ENCODE measurements at regions not wholly inside any gene's neighbourhood (a gene's known extent, or its start where the extent isn't known, plus 50 kb on each side); places are given as distances from the start of the nearest gene placed in this dataset.

DNA sequence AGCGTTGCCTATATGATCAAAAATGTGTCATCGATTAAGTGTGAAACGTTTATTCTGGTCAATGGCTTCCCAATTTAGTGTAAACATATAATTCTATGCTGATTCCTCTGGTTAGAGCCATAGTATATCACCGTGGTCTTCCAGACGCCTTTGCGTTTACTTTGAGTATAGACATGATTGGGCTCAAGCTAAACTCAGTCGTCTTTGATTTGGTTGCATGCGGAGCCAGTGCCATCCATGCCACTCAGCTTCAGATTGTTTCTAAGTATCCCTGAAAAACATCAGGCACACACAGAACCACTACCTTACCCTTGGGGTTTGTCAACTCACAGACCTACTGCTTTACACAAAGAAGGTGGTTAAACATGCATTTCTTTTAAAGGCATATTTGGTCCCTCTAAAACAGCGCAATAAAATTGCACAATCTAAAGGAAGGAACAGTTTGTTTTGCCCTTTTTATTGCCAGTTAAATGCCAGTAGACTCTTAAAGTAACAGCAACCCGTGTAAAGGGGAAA is 273.6 kb upstream of the KLF6 start:
- DNase-seq (ENCODE audit: low read depth in 4 of 6, low spot score in 6 of 6) = no peak
- Histone ChIP-seq H3K27me3 (ENCODE audit: control insufficient read depth, insufficient read depth, low read length) (no peaks in the 10 kb centered on the region), H3K27ac (ENCODE audit: low read depth, low read length) (no peak overlapping the region), H3K4me1 (ENCODE audit: control insufficient read depth, insufficient read depth, low read length) (no peaks in the 10 kb centered on the region), H3K4me3 (ENCODE audit: low read depth, low read length) (no peak overlapping the region), H3K36me3 (ENCODE audit: control insufficient read depth, insufficient read depth, low read length) (no peaks in the 10 kb centered on the region), H3K9me3 (ENCODE audit: control insufficient read depth, insufficient read depth, low read length) (no peaks in the 10 kb centered on the region)
- 98% methylated on average over 6 of the region's 10 CpGs for WGBS (ENCODE audit: insufficient coverage)

DNA sequence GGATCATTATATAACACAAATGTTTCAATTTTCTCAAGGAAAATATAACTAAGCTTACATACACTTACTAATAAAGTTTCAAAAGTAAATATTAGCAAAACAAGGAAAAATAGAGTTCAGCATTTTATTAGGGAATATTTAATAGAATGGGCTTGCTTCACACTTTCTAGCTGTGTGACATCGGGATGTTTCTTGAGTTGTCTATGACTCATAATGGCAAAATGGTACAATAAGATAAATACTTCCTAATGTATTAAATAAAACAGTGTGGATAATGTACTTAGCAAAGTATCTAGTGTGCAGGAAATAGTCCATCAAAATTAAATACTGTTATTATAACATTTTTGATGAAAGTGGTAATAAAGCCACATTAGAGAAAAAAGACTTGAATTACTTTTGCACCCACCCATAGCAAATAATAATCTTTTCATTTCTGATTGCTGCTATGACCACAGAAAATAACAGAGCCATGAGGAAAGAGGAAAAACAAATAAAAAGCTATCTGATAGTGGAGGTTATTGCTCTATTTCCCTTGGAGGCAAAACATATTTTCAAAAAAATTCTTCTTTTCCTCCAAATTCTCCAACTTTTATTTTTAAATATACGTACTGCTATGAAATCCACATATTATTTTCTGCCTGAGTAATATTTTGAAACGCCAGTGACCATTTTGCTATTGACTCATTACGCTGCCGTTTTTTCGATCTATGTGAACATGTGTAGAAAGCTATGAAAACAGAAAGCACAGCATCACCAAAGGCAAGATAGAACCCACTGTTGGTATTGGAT is 272.9 kb upstream of the KLF6 start:
- no peak overlapping the region for H3K4me3 ChIP-seq (ENCODE audit: low read depth, low read length)
- DNase-seq (ENCODE audit: low read depth in 4 of 6, low spot score in 6 of 6) = no peak
- no peaks in the 10 kb centered on the region for H3K27me3 ChIP-seq (ENCODE audit: control insufficient read depth, insufficient read depth, low read length)
- no peak overlapping the region for H3K27ac ChIP-seq (ENCODE audit: low read depth, low read length)
- H3K4me1 ChIP-seq (ENCODE audit: control insufficient read depth, insufficient read depth, low read length) = no peaks in the 10 kb centered on the region
- no CpG with 5 or more reads among the region's 6 CpGs for WGBS (ENCODE audit: insufficient coverage)
- no peaks in the 10 kb centered on the region for H3K9me3 ChIP-seq (ENCODE audit: control insufficient read depth, insufficient read depth, low read length)
- no peaks in the 10 kb centered on the region for H3K36me3 ChIP-seq (ENCODE audit: control insufficient read depth, insufficient read depth, low read length)

DNA sequence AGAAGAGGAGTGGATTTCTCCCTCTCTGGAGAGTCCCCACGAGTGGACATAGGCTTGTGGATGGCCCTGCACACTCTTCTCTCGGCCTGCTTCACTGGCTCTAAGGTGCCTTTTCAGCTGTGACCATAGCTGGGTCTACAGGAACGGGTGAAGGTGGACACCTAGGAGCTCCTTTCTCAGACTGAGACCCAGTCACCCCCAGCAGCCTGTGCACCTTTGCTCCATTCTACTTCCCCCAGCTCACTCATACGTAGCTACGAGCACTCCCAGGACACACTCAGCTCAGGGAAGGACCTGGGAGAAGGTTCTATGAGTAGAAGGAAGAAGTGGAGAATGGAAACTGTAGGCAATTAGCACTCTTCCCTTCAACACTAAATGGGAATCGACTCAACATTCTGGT is 272.0 kb upstream of the KLF6 start:
- Histone ChIP-seq H3K9me3 (ENCODE audit: control insufficient read depth, insufficient read depth, low read length) (no peaks in the 10 kb centered on the region), H3K36me3 (ENCODE audit: control insufficient read depth, insufficient read depth, low read length) (no peaks in the 10 kb centered on the region), H3K4me3 (ENCODE audit: low read depth, low read length) (no peak overlapping the region), H3K27ac (ENCODE audit: low read depth, low read length) (no peak overlapping the region), H3K4me1 (ENCODE audit: control insufficient read depth, insufficient read depth, low read length) (no peaks in the 10 kb centered on the region), H3K27me3 (ENCODE audit: control insufficient read depth, insufficient read depth, low read length) (no peaks in the 10 kb centered on the region)
- no peak for DNase-seq (ENCODE audit: low read depth in 4 of 6, low spot score in 6 of 6)
- WGBS (ENCODE audit: insufficient coverage) = 83% methylated on average over 3 of the region's 6 CpGs

DNA sequence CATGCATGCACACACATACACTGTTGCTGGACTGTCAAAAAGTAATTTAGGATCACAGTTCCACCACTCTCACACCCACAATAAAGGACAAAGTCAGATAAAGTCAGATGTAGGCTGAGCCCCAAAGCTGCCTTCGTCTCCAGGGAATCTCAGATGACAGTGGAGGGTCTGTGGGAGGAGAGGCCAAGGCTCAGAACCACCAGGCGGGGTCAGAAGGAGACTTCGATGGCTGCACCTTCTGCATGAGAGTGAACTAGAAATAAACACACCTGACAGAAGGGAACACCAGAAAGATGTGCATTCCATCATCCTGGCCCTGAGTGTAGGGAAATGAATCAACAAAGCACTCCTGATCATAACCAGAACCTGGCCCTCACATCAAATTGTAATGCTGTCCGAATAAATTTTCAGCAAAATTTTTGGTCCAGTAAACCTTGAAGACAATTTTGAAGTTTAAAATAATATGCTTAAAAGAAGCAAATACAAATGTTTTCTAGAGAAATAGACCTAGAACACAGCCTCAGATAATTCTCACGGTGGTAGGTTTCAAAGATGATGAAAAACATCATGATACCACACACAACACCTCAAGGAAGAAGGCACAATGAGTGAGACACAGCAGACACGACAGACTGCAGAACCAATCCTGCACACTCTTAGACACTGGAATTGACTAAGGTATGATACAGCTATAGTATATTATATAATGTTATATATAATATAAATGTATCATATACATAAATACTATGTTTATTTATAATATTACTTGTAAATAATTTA is 269.8 kb upstream of the KLF6 start:
- H3K27me3 ChIP-seq (ENCODE audit: control insufficient read depth, insufficient read depth, low read length) = no peaks in the 10 kb centered on the region
- H3K27ac ChIP-seq (ENCODE audit: low read depth, low read length) = no peak overlapping the region
- no peaks in the 10 kb centered on the region for H3K4me1 ChIP-seq (ENCODE audit: control insufficient read depth, insufficient read depth, low read length)
- no peaks in the 10 kb centered on the region for H3K9me3 ChIP-seq (ENCODE audit: control insufficient read depth, insufficient read depth, low read length)
- WGBS (ENCODE audit: insufficient coverage) = 100% methylated on average over 1 of the region's 6 CpGs
- no peaks in the 10 kb centered on the region for H3K36me3 ChIP-seq (ENCODE audit: control insufficient read depth, insufficient read depth, low read length)
- no peak for DNase-seq (ENCODE audit: low read depth in 4 of 6, low spot score in 6 of 6)
- H3K4me3 ChIP-seq (ENCODE audit: low read depth, low read length) = no peak overlapping the region

DNA sequence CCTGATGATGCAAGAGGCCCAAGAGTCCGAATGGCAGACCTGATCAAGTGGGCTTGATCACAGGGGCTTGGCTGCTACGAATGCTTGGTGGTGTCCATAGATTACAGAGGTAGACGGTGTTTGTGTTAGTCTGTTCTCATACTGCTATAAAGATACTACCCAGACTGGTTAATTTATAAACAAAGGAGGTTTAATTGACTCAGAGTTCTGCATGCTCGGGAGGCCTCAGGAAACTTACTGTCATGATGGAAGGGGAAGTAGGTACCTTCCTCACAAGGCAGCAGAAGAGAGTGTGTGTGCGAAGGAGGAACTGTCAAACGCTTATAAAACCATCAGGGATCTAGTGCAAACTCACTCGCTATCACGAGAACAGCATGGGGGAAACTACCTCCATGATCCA is 268.9 kb upstream of the KLF6 start:
- Histone ChIP-seq H3K27me3 (ENCODE audit: control insufficient read depth, insufficient read depth, low read length) (no peaks in the 10 kb centered on the region), H3K9me3 (ENCODE audit: control insufficient read depth, insufficient read depth, low read length) (no peaks in the 10 kb centered on the region), H3K36me3 (ENCODE audit: control insufficient read depth, insufficient read depth, low read length) (no peaks in the 10 kb centered on the region), H3K27ac (ENCODE audit: low read depth, low read length) (no peak overlapping the region), H3K4me1 (ENCODE audit: control insufficient read depth, insufficient read depth, low read length) (no peaks in the 10 kb centered on the region), H3K4me3 (ENCODE audit: low read depth, low read length) (no peak overlapping the region)
- no peak for DNase-seq (ENCODE audit: low read depth in 4 of 6, low spot score in 6 of 6)
- 100% methylated on average over 1 of the region's 8 CpGs for WGBS (ENCODE audit: insufficient coverage)

DNA sequence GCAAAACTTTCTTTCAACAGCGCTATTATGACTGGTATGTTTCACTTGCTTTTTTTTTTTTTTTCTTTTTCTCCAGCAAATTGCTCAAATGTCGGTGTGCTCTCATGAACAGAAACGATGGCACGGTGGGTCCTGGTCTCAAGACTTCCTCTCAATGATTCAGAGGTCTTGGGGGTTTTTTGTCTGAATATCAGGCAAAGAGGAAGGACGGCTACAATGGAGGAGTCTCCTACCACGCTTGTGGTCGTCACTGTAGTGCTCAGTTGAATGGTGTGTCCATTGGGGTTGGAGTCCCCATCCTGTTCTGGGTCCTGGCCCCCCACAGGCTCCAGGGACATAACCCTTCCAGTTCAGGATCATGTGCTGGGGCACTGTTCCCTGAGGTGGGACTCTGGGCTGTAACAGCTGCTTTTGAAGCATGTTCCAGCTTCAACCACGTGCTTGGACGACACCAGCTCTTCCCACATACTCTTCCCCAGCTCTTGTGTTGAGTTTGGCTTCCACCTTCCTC is 266.7 kb upstream of the KLF6 start:
- Histone ChIP-seq H3K4me1 (ENCODE audit: control insufficient read depth, insufficient read depth, low read length) (no peaks in the 10 kb centered on the region), H3K36me3 (ENCODE audit: control insufficient read depth, insufficient read depth, low read length) (no peaks in the 10 kb centered on the region), H3K27me3 (ENCODE audit: control insufficient read depth, insufficient read depth, low read length) (no peaks in the 10 kb centered on the region), H3K9me3 (ENCODE audit: control insufficient read depth, insufficient read depth, low read length) (no peaks in the 10 kb centered on the region), H3K27ac (ENCODE audit: low read depth, low read length) (peak overlapping the region; percentile 75), H3K4me3 (ENCODE audit: low read depth, low read length) (no peak overlapping the region)
- no peak for DNase-seq (ENCODE audit: low read depth in 4 of 6, low spot score in 6 of 6)
- 85% methylated on average over 5 of the region's 9 CpGs for WGBS (ENCODE audit: insufficient coverage)

DNA sequence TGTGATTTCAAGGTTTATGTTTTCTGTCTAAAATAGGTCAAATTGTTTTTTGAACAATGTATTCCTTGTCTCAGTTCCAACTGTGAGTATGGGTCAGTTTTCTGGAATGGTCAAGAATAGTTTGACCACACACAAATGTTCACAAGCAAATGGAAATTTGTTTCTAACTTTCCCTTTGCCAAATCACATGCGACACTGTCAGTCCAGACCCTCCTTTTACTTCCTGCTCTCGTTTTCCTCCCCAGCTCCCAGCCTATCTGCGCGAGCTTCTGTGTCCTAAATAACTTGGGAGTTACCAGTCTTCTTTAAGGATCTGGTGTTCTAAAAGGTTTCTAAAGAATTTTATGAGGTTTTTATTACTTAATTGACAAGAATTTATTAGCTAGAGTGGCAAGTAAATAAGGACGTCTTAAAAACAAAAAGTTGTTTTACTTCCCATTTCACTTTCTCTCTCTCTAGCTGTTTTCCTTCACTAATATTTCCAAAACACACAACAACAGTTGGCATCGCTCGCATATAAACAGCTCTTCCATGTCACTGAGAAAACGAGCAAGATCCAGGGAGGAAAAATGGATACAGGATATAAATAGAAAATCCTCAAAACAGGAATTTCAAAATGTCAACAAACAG is 266.1 kb upstream of the KLF6 start:
- H3K4me3 ChIP-seq (ENCODE audit: low read depth, low read length) = no peak overlapping the region
- H3K27ac ChIP-seq (ENCODE audit: low read depth, low read length) = peak overlapping the region; percentile 75
- no peaks in the 10 kb centered on the region for H3K9me3 ChIP-seq (ENCODE audit: control insufficient read depth, insufficient read depth, low read length)
- no peaks in the 10 kb centered on the region for H3K27me3 ChIP-seq (ENCODE audit: control insufficient read depth, insufficient read depth, low read length)
- H3K4me1 ChIP-seq (ENCODE audit: control insufficient read depth, insufficient read depth, low read length) = no peaks in the 10 kb centered on the region
- 80% methylated on average over 1 of the region's 8 CpGs for WGBS (ENCODE audit: insufficient coverage)
- no peaks in the 10 kb centered on the region for H3K36me3 ChIP-seq (ENCODE audit: control insufficient read depth, insufficient read depth, low read length)
- DNase-seq (ENCODE audit: low read depth in 4 of 6, low spot score in 6 of 6) = peak in 1 of 6 donors; percentile 44

DNA sequence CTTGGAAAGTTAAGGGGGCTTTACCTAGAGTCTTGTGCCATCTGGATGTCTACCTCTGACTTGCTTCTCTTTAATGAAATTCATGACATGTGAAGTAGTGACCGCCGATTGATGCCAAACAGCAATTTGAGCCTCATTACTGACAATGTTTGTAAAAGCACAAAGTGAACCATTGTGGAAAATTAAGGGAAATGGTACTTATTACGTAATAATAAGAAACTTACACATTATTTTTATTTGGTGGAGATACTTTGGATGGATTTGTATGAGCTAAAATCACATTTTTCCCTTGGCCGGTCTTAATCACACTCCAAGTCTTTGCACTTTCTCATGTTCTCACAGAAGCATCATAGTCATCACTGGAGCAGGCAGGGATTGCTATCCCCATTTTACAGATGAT is 265.1 kb upstream of the KLF6 start:
- no peak for DNase-seq (ENCODE audit: low read depth in 4 of 6, low spot score in 6 of 6)
- Histone ChIP-seq H3K9me3 (ENCODE audit: control insufficient read depth, insufficient read depth, low read length) (no peaks in the 10 kb centered on the region), H3K4me1 (ENCODE audit: control insufficient read depth, insufficient read depth, low read length) (no peaks in the 10 kb centered on the region), H3K36me3 (ENCODE audit: control insufficient read depth, insufficient read depth, low read length) (no peaks in the 10 kb centered on the region), H3K27ac (ENCODE audit: low read depth, low read length) (no peak overlapping the region), H3K4me3 (ENCODE audit: low read depth, low read length) (no peak overlapping the region), H3K27me3 (ENCODE audit: control insufficient read depth, insufficient read depth, low read length) (no peaks in the 10 kb centered on the region)
- no CpG with 5 or more reads among the region's 4 CpGs for WGBS (ENCODE audit: insufficient coverage)

DNA sequence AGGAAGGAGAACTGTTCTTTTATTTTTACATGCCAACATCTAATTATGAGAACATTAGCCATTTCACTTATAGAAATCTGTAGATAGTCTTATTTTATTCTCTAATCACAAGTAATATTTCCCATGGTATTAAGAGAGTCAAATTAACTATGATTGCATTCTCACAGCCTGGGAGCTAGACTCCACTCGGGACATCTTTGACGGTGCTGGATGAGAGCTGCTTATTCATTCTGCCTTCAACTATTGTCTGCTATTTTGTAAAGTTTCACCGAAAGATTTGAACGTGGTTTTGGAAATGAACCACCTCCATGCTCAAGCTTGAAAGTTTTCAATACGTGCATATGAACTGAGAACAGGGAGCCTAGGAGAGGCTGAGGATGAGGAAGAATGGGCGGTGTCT is 264.3 kb upstream of the KLF6 start:
- H3K36me3 ChIP-seq (ENCODE audit: control insufficient read depth, insufficient read depth, low read length) = no peaks in the 10 kb centered on the region
- H3K9me3 ChIP-seq (ENCODE audit: control insufficient read depth, insufficient read depth, low read length) = no peaks in the 10 kb centered on the region
- no peak overlapping the region for H3K4me3 ChIP-seq (ENCODE audit: low read depth, low read length)
- WGBS (ENCODE audit: insufficient coverage) = 96% methylated on average over 5 of the region's 6 CpGs
- DNase-seq (ENCODE audit: low read depth in 4 of 6, low spot score in 6 of 6) = peak in 1 of 6 donors; percentile 32
- no peak overlapping the region for H3K27ac ChIP-seq (ENCODE audit: low read depth, low read length)
- H3K27me3 ChIP-seq (ENCODE audit: control insufficient read depth, insufficient read depth, low read length) = no peaks in the 10 kb centered on the region
- H3K4me1 ChIP-seq (ENCODE audit: control insufficient read depth, insufficient read depth, low read length) = no peaks in the 10 kb centered on the region
